ENCODE measurements at regions not wholly inside any gene's neighbourhood (a gene's known extent, or its start where the extent isn't known, plus 50 kb on each side); places are given as distances from the start of the nearest gene placed in this dataset.

GRCh38 chr14:103216857-103217256 is 93.6 kb downstream of the TNFAIP2 start:
- no peak overlapping the region for H3K27ac Mint-ChIP-seq (ENCODE audit: unreplicated experiment)
- no TSS peak for BruUV-seq (replicated peaks)
- DNase-seq, result no peak
- no peaks in the 10 kb centered on the region for H3K9me3 Mint-ChIP-seq (ENCODE audit: low read depth, unreplicated experiment)
- intact Hi-C loops (cut with micrococcal nuclease; ENCODE audit: unreplicated experiment), result no loop called here
- H3K36me3 Mint-ChIP-seq (ENCODE audit: insufficient read depth, unreplicated experiment), result no peaks in the 10 kb centered on the region
- CTCF ChIA-PET, result interaction anchor here (0.6 to 1.3 kb wide), 2 partner anchors 10 to 30 kb away, joined by 3 read pairs; no protein-coding TSS in a partner anchor
- no peak overlapping the region for H3K4me3 Mint-ChIP-seq (ENCODE audit: low read depth, unreplicated experiment)
- H3K27me3 Mint-ChIP-seq (ENCODE audit: unreplicated experiment), result no peaks in the 10 kb centered on the region
- no peak for TF ChIP-seq CTCF (IDR thresholded peaks at IDR 0.05; ENCODE audit: unreplicated experiment)
- H3K4me1 Mint-ChIP-seq (ENCODE audit: low read depth, unreplicated experiment), result peaks cover 13% of the 10 kb centered on the region

GRCh38 chr14:103217538-103217937 is 94.3 kb downstream of the TNFAIP2 start:
- TF ChIP-seq CTCF (IDR thresholded peaks at IDR 0.05; ENCODE audit: unreplicated experiment), result no peak
- H3K36me3 Mint-ChIP-seq (ENCODE audit: insufficient read depth, unreplicated experiment), result no peaks in the 10 kb centered on the region
- no TSS peak for BruUV-seq (replicated peaks)
- peaks cover 13% of the 10 kb centered on the region for H3K4me1 Mint-ChIP-seq (ENCODE audit: low read depth, unreplicated experiment)
- no peak for DNase-seq
- intact Hi-C loops (cut with micrococcal nuclease; ENCODE audit: unreplicated experiment), result no loop called here
- no peaks in the 10 kb centered on the region for H3K9me3 Mint-ChIP-seq (ENCODE audit: low read depth, unreplicated experiment)
- H3K4me3 Mint-ChIP-seq (ENCODE audit: low read depth, unreplicated experiment), result no peak overlapping the region
- CTCF ChIA-PET, result interaction anchor here (1.3 kb wide), 1 partner anchor 9 kb away, joined by 3 read pairs; no protein-coding TSS in a partner anchor
- no peaks in the 10 kb centered on the region for H3K27me3 Mint-ChIP-seq (ENCODE audit: unreplicated experiment)
- no peak overlapping the region for H3K27ac Mint-ChIP-seq (ENCODE audit: unreplicated experiment)

GRCh38 chr14:103220134-103220981 is 97.1 kb downstream of the TNFAIP2 start:
- no peak for TF ChIP-seq CTCF (IDR thresholded peaks at IDR 0.05; ENCODE audit: unreplicated experiment)
- no peak for DNase-seq
- Mint-ChIP-seq H3K27me3 (ENCODE audit: unreplicated experiment) (no peaks in the 10 kb centered on the region), H3K27ac (ENCODE audit: unreplicated experiment) (no peak overlapping the region), H3K4me1 (ENCODE audit: low read depth, unreplicated experiment) (no peaks in the 10 kb centered on the region), H3K9me3 (ENCODE audit: low read depth, unreplicated experiment) (no peaks in the 10 kb centered on the region), H3K36me3 (ENCODE audit: insufficient read depth, unreplicated experiment) (no peaks in the 10 kb centered on the region), H3K4me3 (ENCODE audit: low read depth, unreplicated experiment) (no peak overlapping the region)
- BruUV-seq (replicated peaks), result no TSS peak
- intact Hi-C loops (cut with micrococcal nuclease; ENCODE audit: unreplicated experiment), result no loop called here
- CTCF ChIA-PET, result no interaction called here

GRCh38 chr14:103220982-103221641 is 97.9 kb downstream of the TNFAIP2 start:
- TF ChIP-seq CTCF (IDR thresholded peaks at IDR 0.05; ENCODE audit: unreplicated experiment), result no peak
- no peak for DNase-seq
- Mint-ChIP-seq H3K4me3 (ENCODE audit: low read depth, unreplicated experiment) (no peak overlapping the region), H3K27ac (ENCODE audit: unreplicated experiment) (no peak overlapping the region), H3K27me3 (ENCODE audit: unreplicated experiment) (no peaks in the 10 kb centered on the region), H3K4me1 (ENCODE audit: low read depth, unreplicated experiment) (no peaks in the 10 kb centered on the region), H3K9me3 (ENCODE audit: low read depth, unreplicated experiment) (no peaks in the 10 kb centered on the region), H3K36me3 (ENCODE audit: insufficient read depth, unreplicated experiment) (no peaks in the 10 kb centered on the region)
- intact Hi-C loops (cut with micrococcal nuclease; ENCODE audit: unreplicated experiment), result no loop called here
- no TSS peak for BruUV-seq (replicated peaks)
- CTCF ChIA-PET, result no interaction called here

Measured in Calu3 (cell line).